ENCODE measurements at regions not wholly inside any gene's neighbourhood (a gene's known extent, or its start where the extent isn't known, plus 50 kb on each side); places are given as distances from the start of the nearest gene placed in this dataset.

- ChIA-PET CTCF (interaction anchor here (1.4 kb wide), 1 partner anchor 9 kb away, joined by 5 read pairs; no protein-coding TSS in a partner anchor), POLR2A (no interaction called here)
- DNase-seq (ENCODE audit: extremely low spot score): no peak
- TF ChIP-seq CTCF (IDR thresholded peaks at IDR 0.05; ENCODE audit: control extremely low read depth, extremely low read depth, low read depth, missing control alignments): no peak
These were observed 1211.5 kb upstream of the CDH9 start for GRCh38 chr5:28249771-28250415.

GRCh38 chr5:28234356-28234968 lies 1196.1 kb upstream of the CDH9 start:
- ChIA-PET POLR2A (no interaction called here), CTCF (no interaction called here)
- TF ChIP-seq CTCF (IDR thresholded peaks at IDR 0.05; ENCODE audit: control extremely low read depth, extremely low read depth, low read depth, missing control alignments): no peak
- no peak for DNase-seq (ENCODE audit: extremely low spot score)

GRCh38 chr5:28226407-28226806 lies 1188.0 kb upstream of the CDH9 start:
- TF ChIP-seq CTCF (IDR thresholded peaks at IDR 0.05; ENCODE audit: control extremely low read depth, extremely low read depth, low read depth, missing control alignments): no peak
- no peak for DNase-seq (ENCODE audit: extremely low spot score)
- POLR2A ChIA-PET: no interaction called here
- CTCF ChIA-PET: no interaction called here

- POLR2A ChIA-PET: no interaction called here
- CTCF ChIA-PET: no interaction called here
- TF ChIP-seq CTCF (IDR thresholded peaks at IDR 0.05; ENCODE audit: control extremely low read depth, extremely low read depth, low read depth, missing control alignments): no peak
- DNase-seq (ENCODE audit: extremely low spot score): no peak
These were observed 1181.2 kb upstream of the CDH9 start for GRCh38 chr5:28219539-28219938.

- ChIA-PET CTCF (interaction anchor here (1.5 kb wide), 1 partner anchor 10 kb away, joined by 4 read pairs; no protein-coding TSS in a partner anchor), POLR2A (no interaction called here)
- no peak for TF ChIP-seq CTCF (IDR thresholded peaks at IDR 0.05; ENCODE audit: control extremely low read depth, extremely low read depth, low read depth, missing control alignments)
- DNase-seq (ENCODE audit: extremely low spot score): no peak
These were observed 1179.3 kb upstream of the CDH9 start for GRCh38 chr5:28217695-28218094.

GRCh38 chr5:28216939-28217360 lies 1178.6 kb upstream of the CDH9 start:
- CTCF ChIA-PET: interaction anchor here (1.5 kb wide), 1 partner anchor 10 kb away, joined by 4 read pairs; no protein-coding TSS in a partner anchor
- no peak for DNase-seq (ENCODE audit: extremely low spot score)
- no peak for TF ChIP-seq CTCF (IDR thresholded peaks at IDR 0.05; ENCODE audit: control extremely low read depth, extremely low read depth, low read depth, missing control alignments)
- POLR2A ChIA-PET: no interaction called here

Data from GM10248 (cell line).